Peyer's patch (tissue), 4 donors: ENCODE measurements at regions not wholly inside any gene's neighbourhood (a gene's known extent, or its start where the extent isn't known, plus 50 kb on each side); places are given as distances from the start of the nearest gene placed in this dataset.

ENCODE experiments used
- DNase-seq, 3 donors: peaks; one replicate each; pipeline ENCODE4 v3.0.0-alpha.2; 2017 to 2019
- H3K27ac ChIP-seq, 4 donors: fragments of 200-600 bp; sonication (generic); one replicate each; pipeline ENCODE4 v1.5.1; 2016 to 2019
- H3K27me3 ChIP-seq, 2 donors: fragments of 200-600 bp; sonication (generic); one replicate each; pipeline ENCODE4 v1.5.1; 2019
- H3K36me3 ChIP-seq, 3 donors: fragments of 200-600 bp; sonication (generic); one replicate each; pipeline ENCODE4 v1.5.1; 2016 to 2019
- H3K4me1 ChIP-seq, 4 donors: fragments of 200-600 bp; sonication (generic); one replicate each; pipeline ENCODE4 v1.5.1; 2016 to 2019
- H3K4me3 ChIP-seq, 4 donors: fragments of 200-600 bp; sonication (generic); 1 replicate in 3 of 4; 2 replicates in 1 of 4; pipeline ENCODE4 v1.5.1; 2016 to 2019; ENCODE audit warnings: mild to moderate bottlenecking in 1 of 4
- H3K9me3 ChIP-seq, 4 donors: fragments of 200-600 bp; sonication (generic); one replicate each; pipeline ENCODE4 v1.5.1; 2016 to 2019; ENCODE audit warnings: mild to moderate bottlenecking in 1 of 4
- POLR2A ChIP-seq, 2 donors: fragments of 450-650 bp; IDR thresholded peaks; one replicate each; pipeline ENCODE4 v1.5.1; 2017; ENCODE audit warnings: antibody characterized with exemption in 2 of 2, mild to moderate bottlenecking in 2 of 2, moderate library complexity in 2 of 2
- TF ChIP-seq, protein P1 (sequence below), 6 experiments: fragments of 450-650 bp in 4 of 6; fragments of 200-600 bp in 2 of 6; sonication (generic) in 1 of 6; IDR thresholded peaks; one replicate each; pipeline ENCODE4 v1.5.1; 2017 to 2019; ENCODE audit warnings: antibody characterized with exemption in 6 of 6, mild to moderate bottlenecking in 3 of 6, moderate library complexity in 1 of 6

DNA sequence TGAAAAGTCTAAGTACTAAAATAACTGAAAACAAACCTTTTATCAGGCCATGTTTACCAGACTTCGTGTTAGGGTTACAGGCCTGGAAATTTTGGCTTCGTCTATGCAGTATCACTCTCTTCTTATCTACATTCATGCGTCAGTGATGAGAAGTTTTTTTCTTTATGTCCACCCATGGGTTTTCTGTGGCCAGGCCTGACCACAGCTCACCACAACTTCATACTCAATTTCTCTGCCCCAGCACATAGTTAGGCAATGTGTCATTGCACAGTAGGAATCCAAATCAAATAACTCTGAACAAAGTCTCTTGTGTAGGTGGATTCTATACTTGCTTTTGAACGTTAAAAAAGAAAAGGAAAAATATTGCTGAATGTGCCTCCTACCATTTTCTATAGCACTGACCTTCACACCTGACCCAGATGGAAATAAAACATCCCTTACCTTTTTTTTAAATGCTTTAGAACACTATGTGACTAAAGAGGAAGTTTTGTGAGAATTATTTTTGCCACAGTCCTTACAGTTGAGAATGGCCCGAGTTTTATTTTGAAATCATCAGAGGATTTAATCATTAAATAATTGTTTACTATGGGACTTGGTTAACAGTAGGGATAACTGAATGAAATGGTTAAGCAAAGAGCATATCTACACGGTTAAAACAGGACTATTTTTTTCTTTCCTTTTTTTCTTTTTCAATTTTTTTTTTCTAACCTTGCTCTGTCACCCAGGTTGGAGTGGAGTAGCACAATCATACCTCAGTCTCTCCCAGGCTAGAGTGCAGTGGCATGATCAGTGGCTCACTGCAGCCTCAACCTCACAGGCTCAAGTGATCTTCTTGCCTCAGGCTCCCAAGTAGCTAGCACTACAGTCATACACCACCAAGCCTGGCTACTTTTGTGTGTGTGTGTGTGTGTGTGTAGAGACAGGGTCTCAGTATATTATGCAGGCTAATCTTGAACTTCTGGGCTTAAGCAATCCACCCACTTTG lies 1247.0 kb upstream of the ACO1 start:
- TF ChIP-seq, protein P1, sequence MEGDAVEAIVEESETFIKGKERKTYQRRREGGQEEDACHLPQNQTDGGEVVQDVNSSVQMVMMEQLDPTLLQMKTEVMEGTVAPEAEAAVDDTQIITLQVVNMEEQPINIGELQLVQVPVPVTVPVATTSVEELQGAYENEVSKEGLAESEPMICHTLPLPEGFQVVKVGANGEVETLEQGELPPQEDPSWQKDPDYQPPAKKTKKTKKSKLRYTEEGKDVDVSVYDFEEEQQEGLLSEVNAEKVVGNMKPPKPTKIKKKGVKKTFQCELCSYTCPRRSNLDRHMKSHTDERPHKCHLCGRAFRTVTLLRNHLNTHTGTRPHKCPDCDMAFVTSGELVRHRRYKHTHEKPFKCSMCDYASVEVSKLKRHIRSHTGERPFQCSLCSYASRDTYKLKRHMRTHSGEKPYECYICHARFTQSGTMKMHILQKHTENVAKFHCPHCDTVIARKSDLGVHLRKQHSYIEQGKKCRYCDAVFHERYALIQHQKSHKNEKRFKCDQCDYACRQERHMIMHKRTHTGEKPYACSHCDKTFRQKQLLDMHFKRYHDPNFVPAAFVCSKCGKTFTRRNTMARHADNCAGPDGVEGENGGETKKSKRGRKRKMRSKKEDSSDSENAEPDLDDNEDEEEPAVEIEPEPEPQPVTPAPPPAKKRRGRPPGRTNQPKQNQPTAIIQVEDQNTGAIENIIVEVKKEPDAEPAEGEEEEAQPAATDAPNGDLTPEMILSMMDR (IDR thresholded peaks at IDR 0.05), result no peak
- TF ChIP-seq POLR2A (IDR thresholded peaks at IDR 0.05), result no peak
- H3K36me3 ChIP-seq, result no peaks in the 10 kb centered on the region
- no peak overlapping the region for H3K27ac ChIP-seq
- no peaks in the 10 kb centered on the region for H3K4me1 ChIP-seq
- DNase-seq, result no peak
- no peaks in the 10 kb centered on the region for H3K9me3 ChIP-seq
- H3K4me3 ChIP-seq, result no peak overlapping the region
- no peaks in the 10 kb centered on the region for H3K27me3 ChIP-seq

DNA sequence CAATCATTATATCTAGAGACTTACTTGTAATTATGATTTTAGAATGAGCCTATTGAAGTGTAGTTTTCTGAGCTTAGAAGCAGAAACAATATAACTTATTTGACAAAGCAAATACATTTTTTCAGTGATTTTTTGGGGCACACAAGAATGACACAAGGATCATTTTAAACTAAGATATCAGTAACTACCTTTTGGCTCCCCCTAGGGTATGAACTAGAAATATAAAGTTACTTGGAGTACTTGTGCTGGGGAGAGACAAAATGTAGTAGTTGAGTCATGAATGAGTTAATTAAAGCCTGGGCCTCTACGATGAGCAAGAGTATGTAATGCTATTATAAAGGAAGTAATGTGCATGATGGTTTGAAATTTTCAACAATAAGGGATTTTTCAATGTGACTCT lies 1244.1 kb upstream of the ACO1 start:
- Histone ChIP-seq H3K4me3 (no peak overlapping the region), H3K4me1 (no peaks in the 10 kb centered on the region), H3K36me3 (no peaks in the 10 kb centered on the region), H3K9me3 (no peaks in the 10 kb centered on the region), H3K27ac (no peak overlapping the region), H3K27me3 (no peaks in the 10 kb centered on the region)
- DNase-seq, result no peak
- TF ChIP-seq, protein P1 (IDR thresholded peaks at IDR 0.05), result no peak
- TF ChIP-seq POLR2A (IDR thresholded peaks at IDR 0.05), result no peak

DNA sequence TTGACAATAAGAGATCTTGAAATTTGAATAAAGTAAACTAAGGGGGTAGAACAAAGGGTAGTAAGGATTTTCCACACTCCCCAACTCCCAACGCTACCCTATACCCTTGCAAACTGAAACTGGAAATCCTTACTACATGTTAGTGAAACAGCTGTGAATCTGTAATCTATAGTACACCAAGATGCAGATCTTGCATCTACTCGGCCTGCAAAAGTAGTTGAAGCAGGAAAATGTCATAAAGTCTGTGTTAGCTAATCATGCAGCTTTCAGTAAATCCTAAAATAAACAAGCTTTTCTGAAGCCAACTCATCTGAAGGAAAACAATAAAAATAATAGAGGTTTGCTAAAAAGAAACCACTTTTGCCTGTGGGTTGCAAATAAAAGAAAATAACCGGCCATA lies 1242.0 kb upstream of the ACO1 start:
- no peaks in the 10 kb centered on the region for H3K27me3 ChIP-seq
- DNase-seq, result no peak
- TF ChIP-seq, protein P1 (IDR thresholded peaks at IDR 0.05), result no peak
- no peak for TF ChIP-seq POLR2A (IDR thresholded peaks at IDR 0.05)
- no peak overlapping the region for H3K4me3 ChIP-seq
- no peaks in the 10 kb centered on the region for H3K4me1 ChIP-seq
- no peak overlapping the region for H3K27ac ChIP-seq
- H3K9me3 ChIP-seq, result no peaks in the 10 kb centered on the region
- no peaks in the 10 kb centered on the region for H3K36me3 ChIP-seq

DNA sequence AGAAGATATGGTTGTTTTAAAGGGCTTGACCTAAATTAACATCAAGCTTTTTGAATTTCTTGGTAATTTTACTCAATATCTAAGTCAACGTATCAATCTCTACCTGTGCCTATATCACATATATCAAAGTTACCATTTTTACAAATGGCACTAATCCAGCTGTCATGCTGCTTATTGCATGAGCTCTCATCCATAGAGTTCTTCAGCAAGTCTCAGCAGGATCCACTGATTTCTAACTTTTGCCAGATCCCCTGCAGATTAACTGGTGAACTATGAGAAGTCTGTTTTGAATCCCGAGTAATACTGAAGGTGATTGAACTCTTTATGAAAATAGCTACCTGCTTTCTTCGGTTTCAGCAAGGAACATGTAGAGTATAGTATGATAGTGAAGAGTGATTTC lies 1239.8 kb upstream of the ACO1 start:
- Histone ChIP-seq H3K9me3 (no peaks in the 10 kb centered on the region), H3K27ac (no peak overlapping the region), H3K27me3 (no peaks in the 10 kb centered on the region), H3K4me3 (no peak overlapping the region), H3K36me3 (no peaks in the 10 kb centered on the region), H3K4me1 (no peaks in the 10 kb centered on the region)
- no peak for DNase-seq
- TF ChIP-seq, protein P1 (IDR thresholded peaks at IDR 0.05), result no peak
- TF ChIP-seq POLR2A (IDR thresholded peaks at IDR 0.05), result no peak

DNA sequence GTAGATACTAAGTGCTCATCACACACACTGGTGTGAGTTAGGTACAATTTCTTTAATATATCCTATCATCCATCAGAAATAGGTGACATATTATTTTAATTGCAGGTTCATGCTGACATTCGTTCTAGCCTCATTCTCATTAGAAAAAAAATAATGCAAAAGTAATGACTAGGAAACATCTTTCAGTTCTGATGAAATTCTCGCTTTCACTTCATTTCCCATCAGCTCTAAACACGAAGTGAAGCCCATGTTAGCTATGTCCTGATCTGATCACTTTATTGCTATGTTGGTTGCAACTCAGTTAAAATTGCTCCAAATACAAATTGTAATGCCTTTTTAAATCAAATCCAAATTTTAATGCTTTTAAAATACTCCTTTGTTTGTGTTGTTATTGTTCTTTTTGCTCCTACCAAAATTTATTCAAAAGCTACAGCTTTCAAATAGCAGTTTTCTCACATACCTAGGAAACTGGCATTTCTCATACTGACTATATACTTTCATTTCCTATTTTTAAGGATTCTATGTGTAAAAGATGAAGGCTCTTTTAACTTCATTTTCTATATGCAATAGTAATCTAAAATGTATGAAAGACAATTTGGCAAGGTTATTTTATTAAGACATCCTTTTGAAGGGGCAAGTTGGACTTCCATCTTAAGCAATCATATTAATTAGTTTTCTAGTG lies 1237.8 kb upstream of the ACO1 start:
- Histone ChIP-seq H3K9me3 (no peaks in the 10 kb centered on the region), H3K27me3 (no peaks in the 10 kb centered on the region), H3K4me1 (no peaks in the 10 kb centered on the region), H3K4me3 (no peak overlapping the region), H3K36me3 (no peaks in the 10 kb centered on the region), H3K27ac (no peak overlapping the region)
- TF ChIP-seq, protein P1 (IDR thresholded peaks at IDR 0.05), result no peak
- DNase-seq, result no peak
